ENCODE measurements at regions not wholly inside any gene's neighbourhood (a gene's known extent, or its start where the extent isn't known, plus 50 kb on each side); places are given as distances from the start of the nearest gene placed in this dataset.
"Not testable (repeated sequence)": the region's sequence is repeated elsewhere in the genome, so short reads cannot be mapped to it uniquely, and the experiment has no call there.

DNA sequence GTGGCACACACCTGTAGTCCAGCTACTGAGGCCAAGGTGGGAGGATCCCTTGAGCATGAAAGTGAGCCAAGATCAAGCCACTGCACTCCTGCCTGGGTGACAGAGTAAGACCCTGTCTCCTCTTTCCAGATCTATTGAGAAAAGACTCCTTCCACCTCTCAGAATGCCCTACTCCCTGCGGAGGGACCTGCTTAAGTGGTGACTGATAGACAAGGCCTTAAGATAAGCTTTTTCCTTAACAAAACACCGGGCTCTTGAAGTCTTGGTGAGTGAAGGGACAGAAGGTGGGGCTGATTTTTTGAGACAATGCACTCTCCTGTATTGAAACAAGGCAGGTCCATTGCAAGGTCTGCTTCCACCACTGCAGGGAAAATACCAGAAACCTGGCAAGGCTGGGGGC, 338.4 kb upstream of the FRG2C start:
- DNase-seq: no peak

DNA sequence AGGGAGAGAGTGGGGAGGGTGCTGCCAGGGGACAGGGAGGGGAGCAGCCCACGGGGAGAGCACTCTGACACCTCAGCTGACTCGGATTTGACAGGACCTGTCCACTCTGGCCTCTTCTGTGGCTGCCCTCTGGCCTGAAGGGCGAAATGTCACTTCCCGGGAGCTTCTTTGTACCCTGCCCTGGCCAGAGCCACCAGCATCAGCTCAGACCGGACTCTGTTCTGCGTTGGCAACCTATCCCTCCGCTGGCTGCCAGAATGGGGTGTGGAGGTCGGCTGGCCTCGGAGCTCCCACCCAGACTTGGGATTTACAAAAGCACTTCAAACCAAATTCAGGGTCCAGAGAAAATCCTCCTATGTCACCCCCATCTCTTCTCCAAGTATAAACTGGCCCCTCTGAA, 336.7 kb upstream of the FRG2C start:
- no peak for DNase-seq

DNA sequence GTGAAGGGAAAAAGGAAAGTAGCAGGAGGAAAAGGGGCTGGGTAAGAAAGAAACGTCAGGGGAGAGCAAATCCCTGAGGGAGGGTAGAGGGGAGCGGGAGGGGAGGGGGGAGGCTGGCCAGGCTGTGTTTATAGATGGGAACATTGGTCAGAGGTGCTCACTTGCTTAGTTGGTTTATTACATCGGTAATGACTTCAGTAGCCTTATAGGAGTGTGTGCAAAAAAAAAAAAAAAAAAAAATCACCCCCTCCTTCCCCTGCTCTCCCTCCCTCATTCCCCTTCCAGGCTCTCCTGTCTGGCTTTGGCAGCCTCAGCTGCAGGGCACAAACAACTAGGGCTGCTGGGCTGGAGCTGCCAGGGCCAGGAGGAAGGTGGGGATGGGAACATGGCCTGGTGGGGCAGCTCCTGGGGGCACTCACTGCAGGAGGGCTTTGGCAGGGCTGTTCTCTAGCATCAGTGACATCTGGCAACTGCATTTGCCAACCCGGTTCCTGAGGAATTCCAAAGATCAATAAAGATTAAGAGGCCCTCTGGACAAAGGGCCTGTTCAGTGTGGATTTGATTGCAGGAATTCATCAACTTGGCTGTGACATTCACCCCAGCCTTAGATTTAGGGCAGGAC, 334.5 kb upstream of the FRG2C start:
- no peak for DNase-seq

DNA sequence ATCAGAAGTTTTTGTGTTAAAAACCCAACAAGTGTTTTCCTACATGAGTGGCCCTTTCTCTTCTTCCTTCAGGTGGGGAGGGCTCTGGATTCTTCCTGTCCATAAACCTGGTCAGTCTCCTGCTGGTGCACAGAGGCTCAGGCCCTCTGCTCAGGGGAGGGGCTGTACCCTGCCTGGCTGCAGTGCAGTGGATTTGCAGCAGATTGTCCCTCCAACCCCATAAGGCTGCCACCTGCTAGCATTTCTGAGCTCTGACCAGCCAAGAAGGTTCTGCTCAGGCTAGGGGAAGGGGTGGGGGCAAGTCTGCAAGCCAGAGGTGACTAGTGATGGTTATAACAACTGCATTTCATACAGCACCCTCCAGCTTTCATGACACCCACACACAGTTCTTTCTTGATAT, 333.7 kb upstream of the FRG2C start:
- DNase-seq: not testable (repeated sequence)

DNA sequence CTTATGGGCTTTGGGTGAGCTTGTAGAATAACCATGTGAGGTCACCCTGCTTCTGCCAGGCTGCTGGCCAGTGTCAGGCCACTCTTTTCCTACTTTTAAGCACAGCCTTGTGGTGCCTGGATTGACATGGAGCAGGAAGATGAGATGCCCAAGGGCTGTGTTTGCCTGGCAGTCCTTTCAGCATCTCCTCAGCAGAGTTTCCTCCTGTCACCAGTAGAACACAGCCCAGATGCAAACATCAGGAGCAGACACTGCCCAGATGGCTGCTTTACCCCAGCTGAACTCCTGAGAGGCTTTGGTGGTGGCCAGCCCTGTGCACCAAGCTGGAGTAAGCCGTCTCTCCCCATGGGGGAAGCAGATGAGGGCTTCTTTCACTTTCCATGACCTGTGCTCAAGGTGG, 332.0 kb upstream of the FRG2C start:
- DNase-seq: not testable (repeated sequence)

DNA sequence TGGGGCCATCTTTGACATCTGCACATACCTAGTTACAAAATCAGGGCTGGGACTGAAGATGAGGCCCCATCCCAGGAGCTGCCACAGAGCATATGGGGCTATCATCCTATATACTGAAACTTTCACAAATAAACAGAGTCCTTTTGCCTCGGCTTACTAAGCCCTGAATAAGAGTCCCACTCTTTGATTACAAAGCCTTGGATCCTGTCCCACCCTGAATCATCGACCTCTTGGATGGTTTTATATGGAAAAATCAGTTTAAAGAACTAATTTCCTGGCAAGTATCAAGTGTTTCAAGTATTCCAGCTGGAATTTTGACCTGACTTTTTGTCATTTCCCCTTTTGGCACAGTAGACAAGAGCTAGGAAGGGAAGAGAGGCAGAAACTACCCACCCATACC, 331.3 kb upstream of the FRG2C start:
- DNase-seq: no peak

DNA sequence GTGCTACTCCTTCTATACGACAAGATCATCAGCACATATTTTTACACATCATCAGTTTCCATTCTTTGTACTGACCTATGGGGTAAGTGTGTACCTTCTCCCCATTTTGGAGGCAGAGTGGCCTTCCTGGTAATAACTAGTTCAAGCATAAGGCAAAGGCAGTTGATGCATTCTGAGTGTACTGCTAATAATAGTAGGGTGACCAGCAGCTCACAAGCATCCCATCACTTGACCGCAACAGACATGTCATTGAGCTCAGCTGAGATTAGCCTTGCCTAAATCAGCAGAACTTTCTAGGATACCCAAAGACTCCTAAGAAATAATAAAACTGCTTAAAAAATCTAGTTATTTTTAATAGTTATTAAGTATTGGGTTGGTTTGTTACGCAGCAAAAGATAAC, 329.8 kb upstream of the FRG2C start:
- DNase-seq: no peak

DNA sequence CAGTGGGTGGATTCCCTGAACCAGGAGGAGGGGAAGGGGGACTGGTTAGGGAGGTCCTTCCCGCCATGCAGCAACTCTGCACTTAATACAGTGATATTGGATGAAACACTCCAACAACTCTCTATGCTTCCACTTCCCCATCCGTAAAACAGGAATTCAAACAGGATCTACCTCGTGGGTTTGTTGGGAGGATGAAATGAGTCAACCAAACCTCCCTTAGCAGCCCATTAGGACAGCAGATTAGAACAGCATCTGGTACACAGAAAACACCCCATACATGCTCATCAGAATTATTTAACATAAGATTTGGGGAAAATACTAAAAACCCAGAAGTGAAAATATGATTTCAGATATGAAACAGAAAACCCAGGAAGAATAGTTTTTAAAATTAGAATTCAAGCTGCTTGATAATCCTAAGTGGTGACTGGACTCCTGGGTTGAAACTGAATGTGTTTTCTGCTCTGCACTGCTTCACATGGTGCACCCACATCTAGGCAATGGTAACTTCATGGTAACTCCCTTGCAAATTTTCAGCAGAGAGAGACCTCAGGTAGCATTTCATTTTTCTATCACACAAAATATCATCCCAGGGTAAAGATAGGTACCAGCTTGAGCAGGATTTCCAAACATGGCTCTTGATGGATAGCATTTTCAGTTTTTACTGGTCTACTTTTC, 326.8 kb upstream of the FRG2C start:
- no peak for DNase-seq

DNA sequence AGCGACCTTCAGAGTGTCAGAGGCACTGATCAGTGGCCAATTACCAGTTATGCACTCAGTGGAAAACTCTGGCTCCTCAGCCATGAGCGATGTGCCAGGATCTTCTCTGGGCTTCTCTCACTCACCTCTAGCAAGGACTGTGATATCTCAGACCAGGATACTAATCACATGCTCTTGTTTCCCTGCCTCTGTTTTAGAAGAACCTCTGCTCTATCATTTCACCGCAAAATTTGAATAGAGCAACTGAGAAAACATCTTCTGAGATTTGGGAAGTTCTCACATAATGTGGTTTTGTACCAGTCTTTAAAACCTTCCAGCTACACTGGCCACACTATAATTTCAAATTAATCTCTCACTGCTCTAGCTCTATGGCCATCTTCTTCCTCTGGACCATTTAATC, 325.8 kb upstream of the FRG2C start:
- DNase-seq: no peak

DNA sequence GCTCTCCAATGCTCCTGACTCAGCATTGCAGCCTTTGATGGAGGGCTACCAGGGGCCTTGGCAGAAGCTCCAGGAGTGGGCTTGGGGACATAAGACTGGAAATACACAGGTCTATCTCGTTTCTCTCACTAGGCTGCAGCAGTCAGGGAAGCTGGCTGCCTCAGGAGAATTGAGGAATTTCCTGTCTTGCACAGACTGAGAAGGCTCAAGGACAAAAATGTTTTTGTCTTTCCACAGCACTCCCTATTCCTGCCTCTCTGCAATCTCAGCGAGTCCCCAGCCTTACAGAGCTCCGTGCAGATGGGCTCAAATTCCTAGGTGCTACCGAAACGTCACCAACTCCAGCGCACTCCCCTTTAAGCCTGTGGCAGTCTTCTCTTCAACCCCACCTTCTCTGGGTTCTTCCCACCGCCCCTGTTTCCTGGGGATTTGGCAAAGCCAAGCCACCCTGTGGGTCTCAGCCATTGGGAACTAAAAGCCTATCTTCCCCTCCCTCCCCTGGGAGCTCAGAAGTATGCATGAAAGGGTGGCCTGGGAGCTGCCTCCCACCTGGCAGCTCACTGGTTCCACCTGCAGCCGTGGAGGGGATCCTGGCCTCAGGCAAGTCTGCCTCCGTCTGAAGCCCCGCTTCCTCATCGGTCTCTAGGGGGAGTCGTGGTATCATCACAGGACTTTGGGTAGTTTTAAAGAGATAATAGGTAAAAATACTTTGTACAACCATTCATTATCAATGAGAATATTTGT, 322.6 kb upstream of the FRG2C start:
- DNase-seq: no peak

DNA sequence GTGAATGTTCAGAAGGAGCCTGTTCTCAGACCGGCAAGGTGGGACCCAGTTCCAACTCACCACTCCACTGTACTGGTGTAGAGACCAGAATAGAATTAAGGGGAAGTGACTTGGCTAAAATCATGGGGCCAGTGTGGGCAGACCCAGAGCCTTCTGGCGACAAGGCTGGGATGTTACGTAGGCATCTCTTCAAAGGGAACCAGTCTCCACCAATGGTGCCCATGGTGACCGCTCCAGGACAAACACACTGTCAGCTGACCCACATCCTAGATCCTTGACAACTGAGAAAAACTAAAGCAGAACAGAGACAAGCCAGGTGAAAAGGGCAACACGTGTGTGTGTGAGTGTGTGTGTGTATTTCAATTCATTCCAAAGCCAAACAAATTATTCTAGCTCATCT, 321.7 kb upstream of the FRG2C start:
- no peak for DNase-seq

DNA sequence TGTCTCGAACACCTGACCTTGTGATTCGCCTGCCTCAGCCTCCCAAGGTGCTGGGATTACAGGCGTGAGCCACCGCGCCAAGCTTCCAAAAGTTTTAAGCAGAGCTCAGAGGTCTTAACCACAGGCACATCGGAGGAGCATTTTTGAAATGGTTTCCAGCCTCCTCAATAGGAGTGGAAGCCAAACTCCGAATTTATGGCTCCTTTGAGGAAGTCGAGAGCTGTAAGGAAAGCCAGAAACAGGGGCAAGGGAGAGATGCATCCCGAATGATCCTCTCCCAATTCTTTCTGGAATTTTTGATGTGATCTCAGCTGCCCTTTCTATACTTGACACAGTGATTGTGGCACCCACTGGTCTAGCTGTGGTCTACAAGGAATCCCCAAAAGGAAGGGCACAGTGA, 313.6 kb upstream of the FRG2C start:
- not testable (repeated sequence) for DNase-seq

DNA sequence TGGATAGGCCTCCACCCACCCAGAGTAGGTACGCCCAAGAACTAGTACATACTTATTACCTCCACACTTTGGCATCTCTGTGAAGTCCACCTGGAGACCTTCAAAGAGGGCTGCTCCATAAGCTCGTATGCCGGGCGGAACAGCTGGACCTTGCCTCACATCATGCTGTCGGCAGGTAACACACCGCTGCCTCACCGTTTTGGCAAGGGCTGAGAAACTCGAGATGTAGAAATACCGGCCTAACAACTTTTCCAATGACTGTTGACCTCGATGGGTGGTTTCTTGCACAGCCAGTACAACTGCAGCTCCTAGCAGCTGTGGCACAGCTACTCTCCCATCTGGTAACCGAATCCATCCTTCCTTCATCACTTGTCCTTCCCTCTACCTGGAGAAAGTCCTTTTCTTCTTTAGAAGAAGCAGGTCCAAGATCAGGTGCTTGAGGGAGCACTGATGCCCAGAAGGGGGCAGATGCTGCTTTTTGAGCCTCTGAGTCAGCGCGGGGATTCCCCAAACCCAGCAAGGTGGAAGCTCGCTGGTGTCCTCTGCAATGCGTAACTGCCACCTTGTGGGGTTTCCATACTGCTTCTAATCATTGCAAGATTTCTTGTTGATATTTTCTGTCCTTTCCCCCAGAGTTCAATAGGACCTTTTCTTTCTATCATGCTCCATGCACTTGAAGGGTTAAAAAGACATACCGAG, 301.9 kb upstream of the FRG2C start:
- DNase-seq: not testable (repeated sequence)

DNA sequence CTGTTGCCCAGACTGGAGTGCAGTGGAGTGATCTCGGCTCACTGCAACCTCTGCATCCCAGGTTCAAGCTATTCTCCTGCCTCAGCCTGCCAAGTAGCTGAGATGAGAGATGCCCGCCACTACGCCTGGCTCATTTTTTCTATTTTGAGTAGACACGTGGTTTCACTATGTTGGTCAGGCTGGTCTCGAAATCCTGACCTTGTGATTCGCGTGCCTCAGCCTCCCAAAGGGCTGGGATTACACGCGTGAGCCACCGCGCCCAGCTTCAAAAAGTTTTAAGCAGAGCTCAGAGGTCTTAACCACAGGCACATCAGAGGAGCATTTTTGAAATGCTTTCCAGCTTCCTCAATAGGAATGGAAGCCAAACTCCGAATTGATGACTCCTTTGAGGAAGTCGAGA, 291.2 kb upstream of the FRG2C start:
- not testable (repeated sequence) for DNase-seq

DNA sequence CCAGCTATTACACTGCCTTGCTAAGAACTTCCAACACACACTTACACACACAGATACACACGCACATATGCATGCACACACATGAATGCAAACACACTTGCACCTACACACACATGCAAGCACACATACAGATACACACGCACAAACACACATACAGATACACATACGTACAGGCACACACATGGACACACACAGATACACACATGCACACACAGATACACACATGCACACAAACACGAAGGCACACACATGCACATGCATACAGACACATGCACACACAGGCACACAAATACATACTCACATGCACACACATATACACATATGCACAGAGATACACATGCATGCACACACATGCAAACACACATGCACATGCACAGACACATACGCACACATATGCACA, 284.3 kb upstream of the FRG2C start:
- not testable (repeated sequence) for DNase-seq

DNA sequence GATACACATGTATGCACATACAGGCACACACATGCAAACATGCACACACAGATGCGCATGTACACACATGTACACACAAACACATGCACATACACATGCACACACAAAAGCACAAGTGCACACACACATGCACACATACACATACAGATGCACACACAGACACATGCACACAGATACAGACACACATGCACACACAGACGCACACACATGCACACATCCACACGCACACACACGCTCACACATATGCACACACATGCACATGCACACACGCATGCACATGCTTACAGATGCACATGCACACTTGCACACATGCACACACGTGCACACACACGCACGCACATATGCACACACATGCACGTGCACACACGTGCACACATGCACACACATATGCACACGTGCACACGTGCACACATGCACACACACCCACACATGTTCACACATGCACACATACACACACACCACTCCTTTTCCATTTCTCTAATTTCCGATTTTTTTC, 283.8 kb upstream of the FRG2C start:
- DNase-seq: no peak

DNA sequence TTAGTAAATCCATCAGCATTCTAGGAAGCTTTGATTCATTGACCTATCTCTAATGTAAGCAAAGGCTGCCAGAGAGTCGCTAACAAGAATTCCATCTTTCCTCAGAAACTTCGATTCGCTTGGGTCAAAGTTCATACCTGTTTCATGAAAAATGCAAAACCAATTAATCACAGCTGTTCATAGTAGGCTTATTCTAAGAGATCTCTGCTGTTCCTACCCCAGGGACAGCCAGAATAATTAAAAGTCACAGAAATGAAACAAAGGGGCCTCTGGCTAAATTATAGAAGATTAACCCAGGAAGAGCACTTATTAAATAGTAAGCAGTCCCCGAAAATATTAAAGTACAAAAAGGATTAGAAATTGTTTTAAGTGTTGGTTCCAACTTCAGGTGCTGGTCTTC, 280.1 kb upstream of the FRG2C start:
- DNase-seq: not testable (repeated sequence)

DNA sequence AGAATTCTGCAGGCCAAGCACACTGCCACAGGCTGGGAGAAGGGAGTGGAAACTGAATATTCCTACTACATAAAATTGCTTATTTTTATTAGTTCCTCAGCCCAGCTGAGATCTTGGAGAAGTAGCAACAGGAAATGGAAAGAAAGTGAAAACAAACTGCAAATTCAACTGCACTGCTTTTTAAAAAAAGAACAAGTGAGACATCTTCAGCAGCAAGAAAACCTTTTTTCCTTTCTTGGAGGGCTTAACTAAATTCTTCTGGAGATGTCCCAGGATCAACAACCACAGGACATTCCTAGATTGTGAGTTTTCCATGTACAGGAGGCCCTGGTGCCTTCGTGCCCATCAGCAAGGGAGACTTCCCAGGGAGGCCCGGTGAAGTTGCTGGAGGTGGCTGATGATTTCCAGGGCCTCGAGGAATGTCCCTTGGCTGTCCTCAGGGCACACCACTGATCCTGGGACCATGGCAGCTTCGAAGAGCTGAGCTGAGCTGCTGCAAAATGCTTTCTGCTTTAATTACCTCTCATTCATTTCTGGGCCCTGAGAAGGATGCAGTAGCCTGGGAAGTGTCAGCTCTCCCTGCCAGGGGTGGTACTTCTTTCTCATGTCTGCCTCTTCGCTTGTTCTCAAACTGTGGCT, 275.5 kb upstream of the FRG2C start:
- DNase-seq: not testable (repeated sequence)

DNA sequence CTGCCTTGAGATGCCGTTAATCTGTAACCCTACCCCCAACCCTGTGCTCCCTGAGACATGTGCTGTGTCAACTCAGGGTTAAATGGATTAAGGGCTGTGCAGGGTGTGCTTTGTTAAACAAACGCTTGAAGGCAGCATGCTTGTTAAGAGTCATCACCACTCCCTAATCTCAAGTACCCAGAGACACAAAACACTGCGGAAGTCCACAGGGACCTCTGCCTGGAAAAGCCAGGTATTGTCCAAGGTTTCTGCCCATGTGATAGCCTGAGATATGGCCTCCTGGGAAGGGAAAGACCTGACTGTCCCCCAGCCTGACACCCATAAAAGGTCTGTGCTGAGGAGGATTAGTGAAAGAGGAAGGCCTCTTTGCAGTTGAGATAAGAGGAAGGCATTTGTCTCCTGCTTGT, 270.8 kb upstream of the FRG2C start:
- not testable (repeated sequence) for DNase-seq

DNA sequence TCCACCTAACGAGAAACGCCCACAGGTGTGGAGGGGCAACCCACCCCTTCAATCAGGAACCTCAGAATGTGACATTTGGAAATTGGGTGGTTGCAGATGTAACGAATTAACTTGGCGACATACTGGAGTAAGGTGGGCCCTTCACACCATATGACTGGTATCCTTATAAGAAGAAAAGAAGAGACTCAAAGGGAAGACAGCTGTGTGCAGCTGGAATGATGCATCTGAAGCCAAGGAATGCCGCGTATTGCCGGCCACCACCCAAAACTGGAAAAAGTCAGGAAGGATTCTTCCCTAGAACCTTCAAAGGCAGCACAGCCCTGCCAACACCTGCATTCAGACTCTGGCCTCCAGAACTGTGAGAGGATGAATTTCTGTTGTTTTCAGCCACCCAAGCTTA, 270.0 kb upstream of the FRG2C start:
- not testable (repeated sequence) for DNase-seq

DNA sequence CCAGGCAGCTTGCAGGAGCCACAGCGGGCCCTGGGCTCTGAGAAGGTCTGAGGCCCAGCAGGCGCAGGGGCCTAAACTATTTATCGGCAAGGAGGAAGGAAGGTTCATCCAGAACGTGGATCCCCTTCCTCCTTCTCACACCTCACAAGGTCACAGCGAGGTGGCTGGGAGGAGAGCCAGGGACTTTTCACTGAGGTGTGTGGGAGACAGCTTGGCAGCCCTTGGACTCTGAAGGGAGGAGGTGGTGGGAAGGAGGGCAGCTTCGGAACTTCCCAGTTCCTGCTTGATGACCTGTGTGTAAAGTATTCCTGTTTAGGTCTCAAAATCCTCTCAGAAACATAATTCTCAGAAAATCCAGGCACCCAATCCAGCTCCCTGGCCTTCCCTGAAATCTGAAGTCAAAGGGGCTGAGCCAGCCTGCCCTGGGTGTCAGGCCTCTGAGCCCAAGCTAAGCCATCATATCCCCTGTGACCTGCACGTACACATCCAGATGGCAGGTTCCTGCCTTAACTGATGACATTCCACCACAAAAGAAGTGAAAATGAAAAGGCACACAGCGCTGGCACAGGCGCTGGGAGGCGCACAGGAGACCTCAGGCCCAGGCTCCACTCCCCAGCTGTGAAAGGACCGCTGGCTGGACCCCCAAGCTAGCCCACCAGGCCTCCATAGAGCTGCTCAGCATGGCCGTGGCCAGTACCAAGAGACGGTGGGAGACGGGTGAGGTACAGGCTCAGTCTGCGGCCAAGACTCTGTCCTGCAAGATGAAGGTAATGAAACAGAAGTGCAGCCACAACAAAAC, 269.4 kb upstream of the FRG2C start:
- DNase-seq: not testable (repeated sequence)

Data from activated gamma-delta T cell treated with Interleukin-2 at 50 U/mL for 16 hours (primary cell).